PC-3 (cell line): ENCODE measurements at regions not wholly inside any gene's neighbourhood (a gene's known extent, or its start where the extent isn't known, plus 50 kb on each side); places are given as distances from the start of the nearest gene placed in this dataset.

Source experiments
- ATAC-seq: fragments of 200-7000 bp; cut with Tn5 transposase; 2 replicates; pipeline ENCODE4 v1.9.1; 2020; ENCODE audit warnings: mild to moderate bottlenecking, moderate library complexity
- BruUV-seq: library from RNA; stranded (reverse); fragments of 400-500 nt; replicated peaks from 2 replicates; lab custom pipeline; 2021; lab: Mats Ljungman, UMichigan
- CTCF ChIA-PET: fragments of 300-600 bp; sonication (Branson Sonifier 250); formaldehyde crosslinking; loops from one replicate; lab custom pipeline; 2022; ENCODE audit warnings: antibody characterized with exemption; lab: Charles Lee
- POLR2A ChIA-PET: fragments of 300-600 bp; sonication (Branson Sonifier 250); formaldehyde crosslinking; loops from one replicate; lab custom pipeline; 2022; ENCODE audit warnings: antibody characterized with exemption; ENCODE audit not compliant: unreplicated experiment; lab: Charles Lee
- DNase-seq: peaks from one replicate; pipeline ENCODE4 v3.0.0-alpha.2; 2015
- H2AFZ ChIP-seq: fragments of 300-600 bp; sonication (generic); 2 replicates; pipeline ENCODE4 v1.6.0; 2016; ENCODE audit warnings: antibody characterized with exemption, low read length
- H3F3A ChIP-seq: fragments of 300-600 bp; sonication (generic); one replicate; pipeline ENCODE4 v1.6.0; 2017; ENCODE audit warnings: antibody characterized with exemption, low read length, control low read depth, mild to moderate bottlenecking; ENCODE audit not compliant: unreplicated experiment
- H3K27ac ChIP-seq: fragments of 300-600 bp; sonication (generic); 2 replicates; pipeline ENCODE4 v1.5.1; 2016; ENCODE audit warnings: mild to moderate bottlenecking, low read length
- H3K27me3 ChIP-seq: fragments of 300-600 bp; sonication (generic); 2 replicates; pipeline ENCODE4 v1.6.1; 2016; ENCODE audit warnings: low read length, mixed read lengths
- H3K36me3 ChIP-seq: fragments of 300-600 bp; sonication (generic); 2 replicates; pipeline ENCODE4 v1.6.1; 2016; ENCODE audit warnings: low read depth, mixed run types, low read length, mixed read lengths
- H3K4me1 ChIP-seq: fragments of 300-600 bp; sonication (generic); 2 replicates; pipeline ENCODE4 v1.5.1; 2016; ENCODE audit warnings: low read length; ENCODE audit not compliant: insufficient read depth
- H3K4me2 ChIP-seq: fragments of 300-600 bp; sonication (generic); 2 replicates; pipeline ENCODE4 v1.6.0; 2016; ENCODE audit warnings: low read length
- H3K4me3 ChIP-seq: fragments of 300-600 bp; sonication (generic); 2 replicates; pipeline ENCODE4 v1.5.1; 2016; ENCODE audit warnings: mild to moderate bottlenecking, low read length, mixed read lengths
- H3K79me2 ChIP-seq: fragments of 300-600 bp; sonication (generic); 2 replicates; pipeline ENCODE4 v1.6.1; 2017; ENCODE audit warnings: low read length, mixed read lengths
- H3K9ac ChIP-seq: fragments of 300-600 bp; sonication (generic); 2 replicates; pipeline ENCODE4 v1.6.0; 2016; ENCODE audit warnings: mild to moderate bottlenecking, low read length
- H3K9me2 ChIP-seq: fragments of 300-600 bp; sonication (generic); replicated peaks from 2 replicates; pipeline ENCODE4 v1.6.1; 2016; ENCODE audit warnings: mixed run types, low read length, mixed read lengths
- H3K9me3 ChIP-seq: fragments of 300-600 bp; sonication (generic); 2 replicates; pipeline ENCODE4 v1.6.1; 2016; ENCODE audit warnings: low read length, mixed read lengths
- H4K20me1 ChIP-seq: fragments of 300-600 bp; sonication (generic); 2 replicates; pipeline ENCODE4 v1.6.1; 2016; ENCODE audit warnings: low read length, mixed read lengths
- CTCF ChIP-seq: fragments of 300-600 bp; sonication (generic); conservative IDR thresholded peaks from 2 replicates; pipeline ENCODE4 v1.5.1; 2017; ENCODE audit warnings: antibody characterized with exemption, low read depth, mild to moderate bottlenecking, low read length
- EZH2 ChIP-seq: fragments of 300-600 bp; sonication (generic); IDR thresholded peaks from one replicate; pipeline ENCODE4 v1.6.1; 2017; ENCODE audit warnings: antibody characterized with exemption, mild to moderate bottlenecking, low read length; ENCODE audit not compliant: unreplicated experiment
- EZH2phosphoT487 ChIP-seq: fragments of 300-600 bp; sonication (generic); IDR thresholded peaks from 2 replicates; pipeline ENCODE4 v1.6.1; 2018; ENCODE audit warnings: mild to moderate bottlenecking, antibody characterized with exemption, low read length, borderline replicate concordance
- intact Hi-C: fragments of 100-400 bp; cut with micrococcal nuclease; formaldehyde crosslinking; loops from 2 replicates; pipeline ENCODE4 v1.9.0; 2023

- H3K4me1 ChIP-seq, result peaks cover 39% of the 10 kb centered on the region
- no peaks in the 10 kb centered on the region for H4K20me1 ChIP-seq
- H3K9me2 ChIP-seq, result no peaks in the 10 kb centered on the region
- H3K79me2 ChIP-seq, result no peaks in the 10 kb centered on the region
- peak; percentile 65 for ATAC-seq
- no peak overlapping the region for H3K9ac ChIP-seq
- H3K27ac ChIP-seq, result peak overlapping the region; percentile 39
- CTCF ChIA-PET, result interaction anchor here (0.5 to 1.0 kb wide), 4 partner anchors 39 to 360 kb away, joined by 3 to 9 read pairs (median 4); no protein-coding TSS in a partner anchor
- intact Hi-C loops, result loop anchor here (1.0 to 10.0 kb wide), 9 partner anchors 19 to 491 kb away; no protein-coding TSS in a partner anchor
- peak overlapping the region; percentile 63 for H3K4me2 ChIP-seq
- H3F3A ChIP-seq, result no peaks in the 10 kb centered on the region
- H3K9me3 ChIP-seq, result 0 out of 2 replicates have a peak, but pooled peaks cover 4% of the 10 kb centered on the region
- H3K27me3 ChIP-seq, result no peaks in the 10 kb centered on the region
- POLR2A ChIA-PET, result interaction anchor here (0.8 kb wide), 1 partner anchor 250 kb away, joined by 3 read pairs; no protein-coding TSS in a partner anchor
- DNase-seq, result peak; percentile 69
- H3K4me3 ChIP-seq, result no peak overlapping the region
- no peaks in the 10 kb centered on the region; the same call in 1 of the 2 replicates for H3K36me3 ChIP-seq
- BruUV-seq, result no TSS peak
- H2AFZ ChIP-seq, result no peak overlapping the region
- peak; percentile 55 for TF ChIP-seq CTCF
- no peak for TF ChIP-seq EZH2
Observed at GRCh38 chr4:175125410-175126068, 207.4 kb downstream of the ADAM29 start.

DNA sequence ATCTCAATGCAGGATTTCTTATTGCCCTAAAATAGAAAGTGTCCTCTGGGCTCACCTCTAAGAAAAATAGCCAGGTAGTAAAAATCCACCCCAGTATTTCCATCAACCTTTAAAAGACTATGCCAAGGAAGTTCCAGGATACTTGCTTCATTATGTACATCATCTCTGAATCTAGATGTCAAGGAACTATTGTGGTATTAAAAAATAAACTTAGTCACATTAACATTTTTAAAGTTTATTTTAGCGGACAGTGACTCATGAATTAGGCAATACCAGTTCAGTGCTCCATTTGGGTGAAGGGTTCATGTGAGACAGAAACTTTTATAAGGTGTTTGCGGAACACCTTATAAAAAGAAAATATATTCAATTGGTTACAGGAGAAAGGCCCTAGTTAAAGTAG, 209.2 kb downstream of the ADAM29 start:
- DNase-seq, result peak; percentile 88
- no TSS peak for BruUV-seq
- H3K9ac ChIP-seq, result no peak overlapping the region
- ChIA-PET CTCF (no interaction called here), POLR2A (no interaction called here)
- H2AFZ ChIP-seq, result no peak overlapping the region
- H3K4me2 ChIP-seq, result peak overlapping the region; percentile 78
- peaks cover 39% of the 10 kb centered on the region for H3K4me1 ChIP-seq
- no peaks in the 10 kb centered on the region for H3K9me2 ChIP-seq
- no peaks in the 10 kb centered on the region for H4K20me1 ChIP-seq
- intact Hi-C loops, result loop anchor here (1.0 to 10.0 kb wide), 7 partner anchors 69 to 493 kb away; no protein-coding TSS in a partner anchor
- no peak overlapping the region for H3K4me3 ChIP-seq
- H3F3A ChIP-seq, result no peaks in the 10 kb centered on the region
- TF ChIP-seq EZH2phosphoT487 (no peak), CTCF (no peak), EZH2 (no peak)
- no peaks in the 10 kb centered on the region for H3K79me2 ChIP-seq
- H3K27me3 ChIP-seq, result no peaks in the 10 kb centered on the region
- H3K36me3 ChIP-seq, result no peaks in the 10 kb centered on the region
- peak overlapping the region; percentile 88 for H3K27ac ChIP-seq
- ATAC-seq, result peak; percentile 66
- no peaks in the 10 kb centered on the region for H3K9me3 ChIP-seq

DNA sequence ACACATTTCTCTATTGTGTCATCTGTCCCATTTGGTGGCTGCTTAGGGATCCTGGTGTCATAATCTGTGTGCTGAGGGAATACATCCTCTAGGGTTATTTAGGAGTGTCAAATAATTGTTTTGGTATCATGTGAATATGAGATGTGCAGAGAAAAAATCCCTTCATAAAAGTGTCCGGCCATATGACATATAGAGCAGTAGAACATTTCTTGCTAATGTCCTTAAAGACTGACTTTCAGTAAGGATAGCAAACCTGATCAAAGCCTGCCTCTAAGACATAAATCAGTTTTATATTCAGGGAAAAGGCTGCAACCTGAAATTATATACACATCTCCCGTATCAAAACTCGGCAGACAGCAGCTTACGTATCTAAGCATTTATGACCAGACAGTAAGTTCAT, 211.6 kb downstream of the ADAM29 start:
- DNase-seq (no peak), ATAC-seq (no peak)
- Histone ChIP-seq H3K27me3 (no peaks in the 10 kb centered on the region), H3K9me3 (no peaks in the 10 kb centered on the region), H3K4me2 (no peak overlapping the region), H4K20me1 (no peaks in the 10 kb centered on the region), H2AFZ (no peak overlapping the region), H3K36me3 (no peaks in the 10 kb centered on the region), H3K79me2 (no peaks in the 10 kb centered on the region), H3K4me3 (no peak overlapping the region), H3K9ac (no peak overlapping the region), H3F3A (no peaks in the 10 kb centered on the region), H3K27ac (no peak overlapping the region), H3K4me1 (peaks cover 35% of the 10 kb centered on the region), H3K9me2 (no peaks in the 10 kb centered on the region)
- ChIA-PET POLR2A (no interaction called here), CTCF (no interaction called here)
- TF ChIP-seq EZH2 (no peak), EZH2phosphoT487 (no peak), CTCF (no peak)
- intact Hi-C loops, result loop anchor here (5.0 to 10.0 kb wide), 5 partner anchors 108 to 495 kb away; no protein-coding TSS in a partner anchor
- BruUV-seq, result no TSS peak
